CD4-positive, alpha-beta T cell treated with Interleukin-10 for 1 hour (primary cell): ENCODE measurements at regions not wholly inside any gene's neighbourhood (a gene's known extent, or its start where the extent isn't known, plus 50 kb on each side); places are given as distances from the start of the nearest gene placed in this dataset.
"Not testable (repeated sequence)": the region's sequence is repeated elsewhere in the genome, so short reads cannot be mapped to it uniquely, and the experiment has no call there.

Source experiments
- DNase-seq: peaks from one replicate; pipeline ENCODE4 v3.0.0-alpha.2; 2020

DNA sequence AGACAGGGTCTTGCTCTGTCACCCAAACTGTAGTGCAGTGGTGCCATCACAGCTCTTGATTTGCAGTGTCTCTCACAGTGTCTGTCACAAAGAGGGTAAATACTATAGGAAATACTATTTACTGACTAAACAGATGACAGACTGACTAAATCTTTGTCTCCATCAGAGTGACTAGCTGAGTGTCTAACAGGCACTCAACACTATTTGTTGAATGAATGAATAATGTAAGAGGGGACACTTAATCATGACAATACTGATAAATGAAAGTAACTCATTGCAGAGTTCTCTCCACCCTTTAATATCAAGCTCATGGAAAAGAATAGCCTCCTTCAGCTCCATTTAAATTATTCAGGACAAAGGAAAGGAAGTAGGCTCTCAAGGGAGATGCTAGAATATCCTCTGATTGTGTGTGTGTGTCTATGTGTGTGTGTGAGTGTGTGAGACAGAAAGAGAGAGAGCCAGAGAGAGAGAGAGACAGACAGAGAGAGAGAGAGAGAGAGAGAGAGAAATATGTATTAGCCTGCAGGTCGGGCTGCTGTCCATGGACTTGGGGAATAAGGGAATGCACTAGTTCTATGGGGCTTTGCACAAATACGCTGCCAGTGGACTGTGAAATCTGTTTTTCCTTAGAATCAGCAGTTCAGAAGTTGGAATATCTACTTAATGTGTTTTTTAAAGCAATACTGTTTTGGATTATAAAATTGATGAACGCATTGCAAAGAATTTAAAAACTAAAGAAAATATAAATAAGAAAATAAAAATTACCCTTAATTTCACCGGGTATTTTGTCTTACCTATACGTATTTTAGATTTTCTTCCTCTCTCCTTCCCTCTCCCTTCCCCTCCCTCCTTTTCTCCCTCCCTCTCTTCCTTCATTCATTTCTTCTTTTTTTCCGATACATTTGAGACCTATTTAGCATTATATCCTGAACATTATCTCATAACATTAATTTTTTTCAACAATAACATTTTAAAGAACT is 132.9 kb upstream of the LRIG1 start:
- DNase-seq: no peak

DNA sequence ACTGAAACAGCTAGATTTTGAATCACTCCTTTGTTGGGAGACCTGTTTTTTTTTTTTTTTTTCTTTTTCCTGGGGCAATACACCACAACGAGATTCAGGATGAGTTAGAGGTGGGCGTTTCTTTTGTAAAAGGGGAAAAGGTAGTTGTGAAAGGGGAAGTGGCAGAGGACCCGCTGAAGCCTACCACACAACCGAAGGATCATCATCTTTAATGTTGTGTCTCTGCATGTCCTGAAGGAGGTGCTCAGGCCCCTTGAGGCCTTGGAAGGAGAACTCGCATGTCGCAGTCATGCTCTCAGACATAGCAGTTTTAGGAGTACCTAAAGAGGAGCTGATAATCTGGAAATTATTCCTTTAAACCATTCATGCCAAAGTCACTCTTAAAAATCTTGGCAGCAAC is 137.9 kb upstream of the LRIG1 start:
- DNase-seq: no peak

DNA sequence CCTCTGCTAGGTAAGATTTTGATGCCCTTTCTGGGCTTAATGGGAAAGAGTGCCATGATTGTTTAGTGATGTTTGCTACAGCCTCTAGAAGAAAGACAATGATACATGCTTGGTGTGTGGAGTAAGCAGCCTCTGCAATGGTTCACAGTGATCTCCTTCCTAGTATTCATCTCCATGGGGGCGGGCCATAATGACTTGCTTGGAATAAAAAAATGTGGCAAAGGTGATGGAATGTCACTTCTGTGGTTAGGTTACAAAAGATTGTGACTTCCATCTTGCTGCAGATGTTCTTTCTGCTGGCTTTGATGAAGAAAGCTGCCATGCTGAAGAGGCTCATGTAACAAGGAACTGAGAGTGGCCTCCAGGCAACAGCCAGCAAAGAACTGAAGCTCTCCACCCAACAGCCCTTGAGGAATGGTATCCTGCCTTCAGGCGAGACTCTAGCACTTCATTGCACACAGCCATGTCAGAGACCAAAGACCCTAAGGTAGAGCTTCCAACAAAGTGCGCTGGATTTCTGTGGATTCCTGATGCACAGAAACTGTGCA is 139.1 kb upstream of the LRIG1 start:
- no peak for DNase-seq

DNA sequence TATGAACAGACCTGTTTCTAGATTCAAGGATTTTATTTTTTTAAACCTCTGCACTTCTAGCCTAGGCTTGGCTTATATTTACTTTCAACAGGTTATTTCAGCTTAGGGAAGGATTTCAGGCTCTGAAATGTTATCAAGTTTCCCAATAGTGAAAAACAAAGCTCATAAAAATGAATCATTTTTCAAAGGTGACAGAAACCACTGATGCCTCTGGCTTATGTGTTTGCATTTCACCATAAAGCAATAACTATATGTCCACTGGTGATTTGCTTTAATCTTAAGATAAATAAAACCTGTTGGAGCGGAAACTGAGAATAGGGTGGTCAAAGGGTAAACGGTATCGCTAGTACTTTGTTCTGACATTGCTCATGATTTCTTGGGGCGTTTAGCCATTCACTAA is 141.2 kb upstream of the LRIG1 start:
- no peak for DNase-seq

DNA sequence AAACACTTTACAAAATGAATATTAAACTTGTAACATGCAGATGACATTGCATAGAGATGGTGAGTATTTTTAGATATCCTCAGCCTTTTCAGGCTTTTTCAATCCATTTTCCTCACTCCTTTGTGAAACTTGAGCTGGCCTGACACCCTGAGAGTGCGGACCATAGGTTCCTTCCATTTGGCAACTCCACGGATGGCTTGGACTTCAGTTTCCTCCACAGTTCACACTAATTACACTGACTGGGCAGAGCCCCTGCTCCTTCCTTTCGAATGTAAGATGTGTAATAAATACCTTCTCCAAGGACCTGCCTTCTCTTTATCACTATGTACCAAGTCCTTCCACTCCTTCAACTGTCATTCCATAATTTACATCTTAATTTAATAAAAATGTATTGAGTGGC is 141.7 kb upstream of the LRIG1 start:
- DNase-seq: no peak

DNA sequence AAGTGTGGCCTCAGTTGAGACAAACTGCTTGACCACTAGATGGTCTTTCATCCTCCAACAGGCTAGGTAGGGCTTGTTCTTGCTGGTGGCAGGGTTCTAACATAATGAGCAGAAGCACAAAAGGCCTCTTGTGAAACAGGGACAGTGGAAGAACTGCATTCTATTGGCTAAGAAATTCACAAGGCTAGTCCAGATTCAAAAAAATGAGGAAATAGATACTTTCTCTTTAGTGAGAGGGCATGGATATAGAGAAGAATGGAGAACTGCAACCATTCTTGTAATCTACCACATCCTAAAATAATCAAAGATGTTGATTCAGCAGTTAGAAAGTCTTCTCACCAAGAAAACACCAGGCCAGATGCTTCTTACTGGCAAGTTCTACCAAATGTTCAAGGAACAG is 143.7 kb upstream of the LRIG1 start:
- no peak for DNase-seq

DNA sequence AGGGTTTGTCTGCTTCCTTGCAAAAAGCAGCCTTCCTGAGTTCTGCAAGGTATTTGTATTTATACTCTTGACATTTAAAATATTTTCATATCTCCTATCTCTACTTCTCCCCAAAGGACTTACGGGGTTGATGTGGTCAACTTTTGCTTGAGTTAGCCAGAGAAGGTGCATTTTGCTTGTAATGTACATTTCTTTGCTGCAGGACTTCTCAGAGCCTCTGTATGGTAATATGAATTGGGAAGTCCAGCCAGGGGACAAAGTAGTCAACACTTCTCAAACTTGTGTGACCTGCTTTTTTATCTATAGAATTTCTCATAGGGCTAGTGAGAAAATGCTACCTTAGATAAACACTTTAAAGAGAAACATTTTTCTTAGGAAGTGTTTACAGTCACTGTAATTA is 148.2 kb upstream of the LRIG1 start:
- DNase-seq: no peak

DNA sequence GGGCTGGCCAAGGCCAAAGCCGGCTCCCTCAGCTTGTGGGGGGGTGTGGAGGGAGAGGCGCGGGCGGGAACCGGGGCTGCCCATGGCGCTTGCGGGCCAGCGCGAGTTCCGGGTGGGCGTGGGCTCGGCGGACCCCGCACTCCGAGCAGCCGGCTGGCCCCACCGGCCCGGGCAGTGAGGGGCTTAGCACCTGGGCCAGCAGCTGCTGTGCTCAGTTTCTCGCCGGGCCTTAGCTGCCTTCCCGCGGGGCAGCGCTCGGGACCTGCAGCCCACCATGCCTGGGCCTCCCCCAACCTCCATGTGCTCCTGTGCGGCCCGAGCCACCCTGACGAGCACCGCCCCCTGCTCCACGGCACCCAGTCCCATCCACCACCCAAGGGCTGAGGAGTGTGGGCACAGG is 150.7 kb upstream of the LRIG1 start:
- DNase-seq: not testable (repeated sequence)

DNA sequence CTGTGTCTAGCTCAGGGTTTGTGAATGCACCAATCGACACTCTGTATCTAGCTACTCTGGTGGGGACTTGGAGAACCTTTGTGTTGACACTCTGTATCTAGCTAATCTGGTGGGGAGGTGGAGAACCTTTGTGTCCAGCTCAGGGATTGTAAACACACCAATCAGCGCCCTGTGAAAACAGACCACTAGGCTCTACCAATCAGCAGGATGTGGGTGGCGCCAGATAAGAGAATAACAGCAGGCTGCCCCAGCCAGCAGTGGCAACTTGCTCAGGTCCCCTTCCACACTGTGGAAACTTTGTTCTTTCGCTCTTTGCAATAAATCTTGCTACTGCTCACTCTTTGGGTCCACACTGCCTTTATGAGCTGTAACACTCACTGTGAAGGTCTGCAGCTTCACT is 151.3 kb upstream of the LRIG1 start:
- not testable (repeated sequence) for DNase-seq

DNA sequence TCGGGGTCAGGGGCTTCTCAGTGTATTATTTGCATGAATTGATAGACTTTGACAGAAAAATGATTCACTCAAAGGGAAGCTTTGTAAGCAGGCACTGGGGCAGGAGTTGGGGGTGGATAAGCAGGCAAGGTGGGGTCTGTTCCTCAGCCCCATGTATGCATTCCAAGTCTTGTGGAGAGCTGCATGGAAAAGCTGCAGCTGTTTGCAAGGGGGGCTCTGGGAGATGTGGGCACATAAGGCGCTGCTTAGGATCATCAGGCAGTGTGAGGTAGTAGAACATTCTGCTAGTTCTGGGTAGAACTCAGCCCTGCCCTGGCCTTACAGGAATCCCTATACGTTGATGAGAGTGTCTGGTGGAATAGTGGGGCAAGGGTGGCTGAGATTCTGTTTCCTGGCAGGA is 154.2 kb upstream of the LRIG1 start:
- no peak for DNase-seq

DNA sequence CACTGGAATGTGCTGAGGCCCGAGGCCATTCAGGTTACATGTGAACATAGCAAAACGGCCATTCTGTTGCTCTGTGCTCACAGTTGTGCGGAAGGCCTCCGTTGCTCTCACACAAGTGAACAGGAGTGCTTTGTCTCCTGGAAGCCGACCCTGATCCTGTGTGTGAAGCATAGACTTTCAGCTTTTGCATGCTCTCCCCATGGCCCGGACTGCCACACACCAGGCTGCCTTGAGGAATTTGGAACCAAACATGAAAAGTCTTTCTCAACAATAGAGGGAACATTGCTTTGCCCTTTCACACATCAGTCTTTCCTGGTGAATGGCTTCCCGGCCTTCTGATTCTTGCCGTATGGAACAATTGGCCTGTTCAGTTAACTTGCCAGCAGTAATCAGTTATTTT is 154.8 kb upstream of the LRIG1 start:
- DNase-seq: no peak

DNA sequence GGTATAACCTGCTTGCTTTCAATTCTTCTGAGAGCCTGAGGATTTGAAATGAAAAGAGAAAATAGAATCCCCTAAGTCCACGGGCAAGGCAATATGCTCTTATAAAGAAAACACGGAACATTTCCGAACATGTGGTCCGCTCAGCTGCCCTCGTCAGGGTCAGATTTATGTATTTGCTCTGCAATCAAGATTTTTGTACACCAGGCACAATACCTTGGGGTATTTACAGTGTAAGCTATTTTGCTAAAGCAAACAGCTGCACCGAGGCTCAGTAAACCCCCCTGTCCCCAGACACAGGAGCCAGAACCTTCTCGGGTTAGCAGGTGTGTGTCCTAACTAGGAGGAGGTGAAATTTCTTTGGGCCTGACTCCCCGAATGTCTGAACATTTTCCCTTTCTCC is 155.8 kb upstream of the LRIG1 start:
- no peak for DNase-seq

DNA sequence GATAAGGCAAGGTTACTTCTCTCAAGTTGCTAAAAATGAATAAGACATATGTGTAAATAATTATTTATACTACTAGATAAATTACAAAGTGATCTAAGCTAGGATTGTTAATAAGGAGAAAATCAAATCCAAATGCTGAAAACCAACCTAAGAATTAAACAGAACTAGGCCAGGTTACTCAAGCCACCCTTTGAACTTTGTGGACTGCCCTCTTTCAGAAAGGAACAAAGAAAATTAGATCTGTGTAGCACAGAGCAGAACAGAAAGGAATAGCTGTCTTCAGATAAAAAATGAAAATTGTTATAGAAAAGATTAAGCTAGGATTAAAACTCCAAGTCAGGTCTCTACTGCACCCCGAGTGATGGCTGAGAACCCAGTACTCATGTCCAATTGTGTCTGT is 158.2 kb upstream of the LRIG1 start:
- no peak for DNase-seq

DNA sequence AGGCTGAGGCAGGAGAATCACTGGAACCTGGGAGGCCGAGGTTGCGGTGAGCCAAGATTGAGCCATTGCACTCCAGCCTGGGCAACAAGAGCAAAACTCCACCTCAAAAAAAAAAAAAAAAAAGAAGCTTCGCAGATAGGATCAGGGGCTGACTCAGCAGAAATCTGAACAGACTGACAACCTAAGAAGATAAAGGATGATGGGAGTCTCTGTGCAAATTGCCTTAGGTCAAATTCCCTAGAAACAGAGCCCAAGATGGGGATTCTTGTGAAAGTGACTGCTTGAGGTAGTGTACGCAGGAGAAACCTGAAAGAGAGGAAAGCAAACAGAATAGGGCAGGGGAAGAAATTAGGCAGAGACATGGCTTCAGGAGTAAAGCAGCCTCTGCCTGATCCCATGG is 160.8 kb upstream of the LRIG1 start:
- no peak for DNase-seq

DNA sequence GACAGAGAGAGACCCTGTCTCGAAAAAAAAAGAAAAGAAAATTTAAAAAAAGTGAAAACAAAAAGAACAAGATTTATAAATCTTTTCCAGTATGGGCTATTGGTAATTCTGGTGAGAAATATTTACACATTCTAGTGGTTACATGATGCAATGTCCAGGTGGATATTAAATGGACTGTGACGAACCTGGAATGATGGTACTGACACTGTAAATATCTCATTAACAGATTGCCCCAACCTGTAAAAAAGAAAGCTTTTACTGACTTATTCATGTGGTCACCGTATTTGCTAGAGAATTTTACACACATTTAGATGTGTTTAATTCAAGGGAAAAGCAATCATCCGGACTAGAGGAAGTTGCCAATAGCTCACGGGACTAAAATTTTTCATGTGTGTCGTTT is 162.1 kb upstream of the LRIG1 start:
- no peak for DNase-seq

DNA sequence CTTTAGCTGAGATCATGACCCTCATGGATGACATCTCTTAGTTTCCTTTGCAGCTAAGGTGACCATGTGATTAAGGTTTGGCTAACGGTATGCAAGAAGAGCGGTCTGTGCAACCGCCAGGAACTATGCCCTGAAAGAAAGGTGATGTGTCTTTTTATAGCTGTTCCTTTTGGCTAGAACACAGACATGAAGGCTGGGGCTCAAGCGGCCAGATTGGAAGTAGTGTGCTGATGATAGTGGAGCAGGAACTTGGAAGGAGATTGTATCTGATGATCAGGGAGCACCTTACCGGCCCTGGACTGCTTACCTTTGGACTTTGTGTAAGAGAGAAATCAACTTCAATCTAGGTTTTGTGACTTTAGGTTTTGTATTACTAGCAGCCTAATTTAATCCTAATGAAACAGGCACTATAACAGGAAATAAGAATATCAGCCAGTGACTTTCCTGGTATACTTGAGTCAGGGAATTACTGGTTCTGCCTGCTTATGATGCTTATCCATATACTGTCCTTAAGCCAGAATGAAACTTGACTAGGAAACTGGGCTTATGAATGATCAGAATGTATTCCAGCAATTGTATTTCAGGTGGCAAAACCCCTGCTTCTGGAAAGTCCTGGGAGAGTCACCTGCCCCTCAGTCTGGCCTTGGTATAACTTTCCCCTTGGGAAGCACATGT is 164.3 kb upstream of the LRIG1 start:
- DNase-seq: no peak

DNA sequence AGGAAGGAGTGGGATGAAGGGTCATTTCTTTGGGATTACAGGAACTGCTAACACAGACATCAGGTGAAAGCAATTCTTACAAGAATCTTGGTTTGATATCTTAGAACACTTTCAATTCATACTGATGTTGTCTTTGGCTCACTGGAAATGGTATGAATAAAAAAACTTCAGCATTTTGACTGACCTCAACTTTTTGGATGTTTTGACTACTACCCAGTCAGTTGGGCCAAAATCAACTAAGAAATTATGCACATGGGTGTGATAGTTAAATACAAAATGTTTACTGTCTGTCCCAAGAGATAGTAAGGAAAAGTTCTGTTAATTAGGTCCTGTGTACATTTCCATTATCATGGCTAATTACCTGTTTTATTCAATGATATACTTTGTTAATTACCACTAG is 165.5 kb upstream of the LRIG1 start:
- no peak for DNase-seq

DNA sequence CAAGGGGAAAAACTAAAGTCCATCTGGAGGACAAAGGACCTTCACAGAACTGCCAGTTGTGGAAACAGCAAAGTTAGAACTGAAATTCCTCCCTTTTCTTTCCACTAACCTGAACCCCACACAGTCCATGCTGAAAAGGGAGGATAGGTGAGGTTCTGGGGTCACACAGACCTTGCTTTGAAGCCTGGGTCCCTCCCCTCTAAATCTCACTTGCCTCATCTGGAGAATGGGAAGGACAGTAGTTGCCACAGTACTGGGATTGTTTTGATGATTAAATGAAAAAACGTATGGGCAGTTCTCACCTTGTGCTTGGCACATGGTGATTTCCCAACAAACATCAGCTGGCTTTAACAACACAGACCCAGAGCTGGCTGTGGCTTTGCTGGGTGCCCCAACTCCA is 166.4 kb upstream of the LRIG1 start:
- no peak for DNase-seq

DNA sequence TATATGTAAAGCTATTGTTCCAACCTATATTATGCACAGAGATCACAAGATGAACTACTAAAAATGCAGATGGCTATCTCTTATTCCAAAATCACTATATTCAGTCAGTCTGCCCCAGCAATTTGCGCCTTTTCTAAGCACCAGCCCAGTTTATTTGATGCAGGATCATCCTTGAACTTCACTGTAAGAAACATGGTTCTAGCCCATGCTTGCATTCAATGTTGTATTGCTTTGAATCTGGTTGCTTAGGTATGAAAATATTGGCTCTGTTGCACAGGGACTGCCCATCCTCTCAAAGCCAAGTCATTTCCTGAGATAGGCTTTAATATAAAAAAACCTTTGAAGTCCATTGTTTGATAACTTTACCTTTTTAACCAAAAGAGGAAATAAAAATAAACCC is 170.5 kb upstream of the LRIG1 start:
- DNase-seq: no peak

DNA sequence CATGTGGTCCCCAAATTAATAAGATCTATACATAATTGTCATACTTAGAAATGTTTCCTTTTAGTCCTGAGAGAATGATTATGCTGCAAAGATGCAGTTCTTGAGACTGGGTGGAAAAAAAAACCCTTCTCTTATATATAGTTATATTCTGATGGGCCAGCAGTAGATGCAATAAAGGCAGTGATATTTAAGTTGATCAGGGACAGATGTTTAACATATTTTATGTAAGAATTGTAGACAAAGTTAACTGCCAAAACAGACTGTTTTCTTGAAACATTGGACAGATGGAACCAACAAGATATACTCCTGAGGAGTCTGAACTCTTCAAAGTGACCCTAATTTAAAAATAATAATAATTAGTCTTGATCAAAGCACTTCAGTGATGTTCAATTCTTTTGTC is 172.0 kb upstream of the LRIG1 start:
- no peak for DNase-seq

DNA sequence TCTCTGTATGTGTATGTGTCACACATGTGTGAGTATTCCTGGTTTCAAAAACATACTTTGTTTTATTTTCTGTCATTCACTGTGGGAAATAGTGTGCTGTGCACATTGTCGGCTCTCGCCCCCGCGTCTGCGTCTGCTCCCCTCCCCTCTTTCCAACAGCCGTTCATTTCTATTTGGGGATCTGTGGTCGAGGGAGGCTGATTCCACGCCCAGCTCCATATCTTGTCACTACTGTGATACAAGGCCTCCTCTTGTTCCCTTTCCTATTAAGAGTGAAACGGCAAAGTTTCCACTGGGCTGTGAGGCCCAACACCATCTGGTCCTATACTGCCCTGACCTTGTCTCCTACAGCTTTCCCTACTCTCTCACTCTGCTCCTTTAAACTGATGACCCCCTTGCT is 172.5 kb upstream of the LRIG1 start:
- DNase-seq: no peak

DNA sequence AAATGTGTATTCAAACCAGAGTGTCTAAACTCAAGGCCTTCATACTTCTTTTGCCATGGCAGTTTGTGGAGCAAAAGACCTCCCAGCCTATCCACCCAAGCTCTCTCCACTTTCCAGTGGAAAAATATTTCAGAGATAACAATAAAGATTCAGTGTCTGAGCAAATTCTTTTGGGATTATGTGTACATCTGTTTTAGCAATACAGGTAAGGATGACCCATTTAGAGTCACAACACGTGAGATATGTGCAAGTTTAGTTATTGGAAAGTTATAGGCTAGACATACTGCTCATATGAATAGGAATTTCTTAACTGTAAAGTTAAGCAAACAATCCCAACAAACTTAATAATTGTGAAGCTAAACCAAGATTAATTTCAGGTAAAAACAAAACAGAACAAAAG is 174.5 kb upstream of the LRIG1 start:
- DNase-seq: no peak

DNA sequence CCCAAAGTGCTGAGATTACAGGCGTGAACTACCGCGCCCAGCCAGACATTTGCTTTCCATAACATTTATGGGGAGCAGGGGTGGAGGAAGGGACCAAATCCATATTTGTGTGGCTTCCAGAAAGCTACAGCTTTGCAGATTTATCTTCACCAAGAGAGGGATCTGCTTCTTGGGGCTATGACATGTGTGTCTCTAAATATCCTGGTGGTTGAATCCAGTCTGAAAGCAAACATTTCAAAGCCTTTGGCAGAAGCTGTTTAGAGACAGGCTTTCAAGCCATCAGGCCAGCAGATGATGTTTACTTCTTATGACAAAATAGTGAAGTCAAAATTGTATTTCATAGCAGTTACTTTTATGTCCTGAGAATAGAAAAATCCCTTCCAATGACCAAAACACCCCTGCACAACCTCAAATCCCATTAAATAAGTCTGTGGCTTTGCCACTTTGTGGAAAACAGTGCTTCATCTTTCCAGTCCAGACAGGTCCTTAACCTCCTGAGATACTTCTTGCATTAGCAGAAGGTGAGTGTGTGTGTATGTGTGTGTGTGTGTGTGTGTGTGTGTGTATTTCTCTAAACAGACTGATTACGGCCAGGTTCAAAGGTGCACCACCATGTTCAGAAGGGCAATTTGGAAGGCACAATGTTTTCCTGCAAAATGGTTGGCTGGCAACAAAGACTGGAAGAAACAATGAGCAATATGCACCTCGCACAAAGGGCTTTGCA is 191.4 kb upstream of the LRIG1 start:
- no peak for DNase-seq

DNA sequence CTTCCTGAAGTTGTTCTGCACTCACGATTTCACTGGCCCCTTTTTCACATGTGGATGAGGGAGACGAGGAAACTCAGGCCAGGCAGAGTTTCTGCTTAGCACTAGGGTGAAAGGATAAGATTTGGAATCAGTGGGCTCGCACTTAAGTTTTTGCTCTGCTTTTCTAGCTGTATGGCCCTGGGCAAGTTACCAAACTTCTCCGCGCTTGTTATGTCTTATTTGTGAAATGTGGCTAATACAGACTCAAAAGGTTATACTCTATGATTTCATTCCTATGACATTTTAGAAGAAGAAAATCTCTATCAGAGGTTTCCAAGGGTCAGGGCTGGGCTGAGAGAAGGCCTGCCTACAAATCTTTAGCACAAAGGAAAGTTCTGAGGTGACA is 191.9 kb upstream of the LRIG1 start:
- DNase-seq: no peak
